ENCODE measurements at regions not wholly inside any gene's neighbourhood (a gene's known extent, or its start where the extent isn't known, plus 50 kb on each side); places are given as distances from the start of the nearest gene placed in this dataset.
A peak's percentile ranks its signal among the peaks of the same experiment; 100 is the strongest.

DNA sequence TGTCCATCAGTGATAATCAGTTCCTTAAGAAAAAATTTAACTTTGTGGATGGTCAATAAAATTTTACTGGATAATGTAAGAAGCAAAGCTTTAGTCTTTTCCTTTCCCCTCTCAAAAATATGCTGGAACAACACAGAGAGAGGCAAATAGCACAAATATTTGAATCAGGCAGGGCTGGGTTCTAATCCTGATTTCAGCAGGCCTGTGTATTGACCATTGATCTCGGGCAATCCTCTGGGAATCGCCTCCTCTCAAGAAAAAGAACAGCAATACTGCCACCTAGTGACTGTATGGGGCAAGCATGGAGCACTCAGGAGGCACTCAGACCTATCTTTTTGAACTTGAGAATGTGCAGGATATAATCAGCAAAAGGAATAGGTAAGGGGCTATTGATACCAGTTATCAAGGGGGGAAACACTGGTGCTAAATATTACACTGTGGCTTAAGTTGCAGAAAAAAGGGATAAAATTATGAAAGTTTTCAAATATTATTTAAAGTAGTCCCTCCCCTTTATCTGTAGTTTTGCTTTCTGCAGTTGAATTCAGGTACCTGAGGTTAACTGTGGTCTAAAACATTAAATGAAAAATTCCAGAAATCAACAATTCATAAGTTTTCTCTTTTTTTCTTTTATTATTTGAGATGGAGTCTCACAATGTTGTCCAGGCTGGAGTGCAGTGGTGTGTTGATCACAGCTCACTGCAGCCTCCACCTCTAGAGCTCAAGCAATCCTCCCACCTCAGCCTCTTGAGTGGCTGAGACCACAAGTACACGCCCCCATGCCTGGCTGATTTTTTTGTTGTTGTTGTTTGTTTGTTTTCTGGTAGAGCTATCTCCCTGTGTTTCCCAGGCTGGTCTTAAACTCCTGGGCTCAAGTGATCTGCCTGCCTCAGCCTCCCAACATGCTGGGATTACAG, 91.8 kb upstream of the NHSL1 start (continued):
- TF ChIP-seq, protein P1, sequence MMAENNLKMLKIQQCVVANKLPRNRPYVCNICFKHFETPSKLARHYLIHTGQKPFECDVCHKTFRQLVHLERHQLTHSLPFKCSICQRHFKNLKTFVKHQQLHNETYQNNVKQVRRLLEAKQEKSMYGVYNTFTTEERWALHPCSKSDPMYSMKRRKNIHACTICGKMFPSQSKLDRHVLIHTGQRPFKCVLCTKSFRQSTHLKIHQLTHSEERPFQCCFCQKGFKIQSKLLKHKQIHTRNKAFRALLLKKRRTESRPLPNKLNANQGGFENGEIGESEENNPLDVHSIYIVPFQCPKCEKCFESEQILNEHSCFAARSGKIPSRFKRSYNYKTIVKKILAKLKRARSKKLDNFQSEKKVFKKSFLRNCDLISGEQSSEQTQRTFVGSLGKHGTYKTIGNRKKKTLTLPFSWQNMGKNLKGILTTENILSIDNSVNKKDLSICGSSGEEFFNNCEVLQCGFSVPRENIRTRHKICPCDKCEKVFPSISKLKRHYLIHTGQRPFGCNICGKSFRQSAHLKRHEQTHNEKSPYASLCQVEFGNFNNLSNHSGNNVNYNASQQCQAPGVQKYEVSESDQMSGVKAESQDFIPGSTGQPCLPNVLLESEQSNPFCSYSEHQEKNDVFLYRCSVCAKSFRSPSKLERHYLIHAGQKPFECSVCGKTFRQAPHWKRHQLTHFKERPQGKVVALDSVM (CRISPR knock-in tag; IDR thresholded peaks at IDR 0.05): peak; percentile 86; the same call in 1 of the 2 replicates
- TF ChIP-seq ZNF672 (CRISPR knock-in tag; IDR thresholded peaks at IDR 0.05) (no peak), RBAK (CRISPR knock-in tag; IDR thresholded peaks at IDR 0.05) (no peak), PAWR (CRISPR knock-in tag; IDR thresholded peaks at IDR 0.05; ENCODE audit: borderline replicate concordance) (no peak), SP4 (CRISPR knock-in tag; IDR thresholded peaks at IDR 0.05) (no peak), SATB2 (CRISPR knock-in tag; IDR thresholded peaks at IDR 0.05) (no peak), RFXAP (CRISPR knock-in tag; IDR thresholded peaks at IDR 0.05; ENCODE audit: borderline replicate concordance) (no peak), PCBP2 (optimal IDR thresholded peaks at IDR 0.05; ENCODE audit: low read depth, low read length, poor library complexity, severe bottlenecking) (no peak), ZKSCAN1 (IDR thresholded peaks at IDR 0.05; ENCODE audit: low read length) (no peak), ZNF263 (CRISPR knock-in tag; IDR thresholded peaks at IDR 0.05) (peak; percentile 90), ZNF792 (CRISPR knock-in tag; IDR thresholded peaks at IDR 0.05) (peak; percentile 34; the same call in 1 of the 2 replicates), ZSCAN25 (CRISPR knock-in tag; IDR thresholded peaks at IDR 0.05) (no peak), SMAD9 (CRISPR knock-in tag; IDR thresholded peaks at IDR 0.05) (no peak), BHLHE40 (IDR thresholded peaks at IDR 0.05; ENCODE audit: low read length) (no peak), ZNF543 (CRISPR knock-in tag; IDR thresholded peaks at IDR 0.05) (no peak), MZF1 (CRISPR knock-in tag; IDR thresholded peaks at IDR 0.05; ENCODE audit: borderline replicate concordance) (no peak), MAFG (CRISPR knock-in tag; IDR thresholded peaks at IDR 0.05) (no peak), HMG20B (CRISPR knock-in tag; conservative IDR thresholded peaks at IDR 0.05) (no peak)
- TF ChIP-seq, protein P2, sequence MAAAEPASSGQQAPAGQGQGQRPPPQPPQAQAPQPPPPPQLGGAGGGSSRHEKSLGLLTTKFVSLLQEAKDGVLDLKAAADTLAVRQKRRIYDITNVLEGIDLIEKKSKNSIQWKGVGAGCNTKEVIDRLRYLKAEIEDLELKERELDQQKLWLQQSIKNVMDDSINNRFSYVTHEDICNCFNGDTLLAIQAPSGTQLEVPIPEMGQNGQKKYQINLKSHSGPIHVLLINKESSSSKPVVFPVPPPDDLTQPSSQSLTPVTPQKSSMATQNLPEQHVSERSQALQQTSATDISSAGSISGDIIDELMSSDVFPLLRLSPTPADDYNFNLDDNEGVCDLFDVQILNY (CRISPR knock-in tag; conservative IDR thresholded peaks at IDR 0.05): no peak
- TF ChIP-seq, protein P3, sequence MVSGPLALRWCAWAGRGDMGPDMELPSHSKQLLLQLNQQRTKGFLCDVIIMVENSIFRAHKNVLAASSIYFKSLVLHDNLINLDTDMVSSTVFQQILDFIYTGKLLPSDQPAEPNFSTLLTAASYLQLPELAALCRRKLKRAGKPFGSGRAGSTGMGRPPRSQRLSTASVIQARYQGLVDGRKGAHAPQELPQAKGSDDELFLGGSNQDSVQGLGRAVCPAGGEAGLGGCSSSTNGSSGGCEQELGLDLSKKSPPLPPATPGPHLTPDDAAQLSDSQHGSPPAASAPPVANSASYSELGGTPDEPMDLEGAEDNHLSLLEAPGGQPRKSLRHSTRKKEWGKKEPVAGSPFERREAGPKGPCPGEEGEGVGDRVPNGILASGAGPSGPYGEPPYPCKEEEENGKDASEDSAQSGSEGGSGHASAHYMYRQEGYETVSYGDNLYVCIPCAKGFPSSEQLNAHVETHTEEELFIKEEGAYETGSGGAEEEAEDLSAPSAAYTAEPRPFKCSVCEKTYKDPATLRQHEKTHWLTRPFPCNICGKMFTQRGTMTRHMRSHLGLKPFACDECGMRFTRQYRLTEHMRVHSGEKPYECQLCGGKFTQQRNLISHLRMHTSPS (CRISPR knock-in tag; IDR thresholded peaks at IDR 0.05; ENCODE audit: low read depth): no peak
- TF ChIP-seq, protein P4, sequence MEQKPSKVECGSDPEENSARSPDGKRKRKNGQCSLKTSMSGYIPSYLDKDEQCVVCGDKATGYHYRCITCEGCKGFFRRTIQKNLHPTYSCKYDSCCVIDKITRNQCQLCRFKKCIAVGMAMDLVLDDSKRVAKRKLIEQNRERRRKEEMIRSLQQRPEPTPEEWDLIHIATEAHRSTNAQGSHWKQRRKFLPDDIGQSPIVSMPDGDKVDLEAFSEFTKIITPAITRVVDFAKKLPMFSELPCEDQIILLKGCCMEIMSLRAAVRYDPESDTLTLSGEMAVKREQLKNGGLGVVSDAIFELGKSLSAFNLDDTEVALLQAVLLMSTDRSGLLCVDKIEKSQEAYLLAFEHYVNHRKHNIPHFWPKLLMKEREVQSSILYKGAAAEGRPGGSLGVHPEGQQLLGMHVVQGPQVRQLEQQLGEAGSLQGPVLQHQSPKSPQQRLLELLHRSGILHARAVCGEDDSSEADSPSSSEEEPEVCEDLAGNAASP (CRISPR knock-in tag; IDR thresholded peaks at IDR 0.05; ENCODE audit: borderline replicate concordance): no peak
- TF ChIP-seq, protein P5, sequence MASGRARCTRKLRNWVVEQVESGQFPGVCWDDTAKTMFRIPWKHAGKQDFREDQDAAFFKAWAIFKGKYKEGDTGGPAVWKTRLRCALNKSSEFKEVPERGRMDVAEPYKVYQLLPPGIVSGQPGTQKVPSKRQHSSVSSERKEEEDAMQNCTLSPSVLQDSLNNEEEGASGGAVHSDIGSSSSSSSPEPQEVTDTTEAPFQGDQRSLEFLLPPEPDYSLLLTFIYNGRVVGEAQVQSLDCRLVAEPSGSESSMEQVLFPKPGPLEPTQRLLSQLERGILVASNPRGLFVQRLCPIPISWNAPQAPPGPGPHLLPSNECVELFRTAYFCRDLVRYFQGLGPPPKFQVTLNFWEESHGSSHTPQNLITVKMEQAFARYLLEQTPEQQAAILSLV (CRISPR knock-in tag; IDR thresholded peaks at IDR 0.05; ENCODE audit: borderline replicate concordance): no peak
